Common myeloid progenitor, CD34-positive (primary cell): ENCODE measurements at regions not wholly inside any gene's neighbourhood (a gene's known extent, or its start where the extent isn't known, plus 50 kb on each side); places are given as distances from the start of the nearest gene placed in this dataset.
"Not testable (repeated sequence)": the region's sequence is repeated elsewhere in the genome, so short reads cannot be mapped to it uniquely, and the experiment has no call there.

ENCODE experiments used
- CTCF ChIA-PET: fragments of 350-600 bp; sonication (Branson Sonifier 250); formaldehyde crosslinking; loops from one replicate; lab custom pipeline; 2021; ENCODE audit warnings: antibody characterized with exemption; lab: Charles Lee
- POLR2A ChIA-PET: fragments of 350-600 bp; sonication (Branson Sonifier 250); formaldehyde crosslinking; loops from one replicate; lab custom pipeline; 2021; ENCODE audit warnings: antibody characterized with exemption; lab: Charles Lee
- DNase-seq, 3 donors: peaks; one replicate each; pipeline versions ENCODE4 v3.0.0 to v3.0.0-alpha.2; 2013
- H3K27ac ChIP-seq, 2 experiments: 1 replicate in 1 of 2; 2 replicates in 1 of 2; pipeline ENCODE4 v1.7.0; 2013; ENCODE audit warnings: inconsistent platforms in 2 of 2, low read length in 2 of 2, mild to moderate bottlenecking in 2 of 2, low read depth in 1 of 2, moderate library complexity in 1 of 2; ENCODE audit not compliant: severe bottlenecking in 2 of 2, insufficient read depth in 1 of 2, poor library complexity in 1 of 2
- H3K27me3 ChIP-seq, 5 experiments: replicated peaks in 2 of 5; 1 replicate in 3 of 5; 2 replicates in 2 of 5; pipeline versions ENCODE4 v1.6.1 to v1.7.0; 2013; ENCODE audit warnings: low read length in 4 of 5, mild to moderate bottlenecking in 2 of 5, moderate library complexity in 2 of 5, inconsistent platforms in 1 of 5; ENCODE audit not compliant: insufficient read depth in 5 of 5, control insufficient read depth in 4 of 5
- H3K36me3 ChIP-seq, 4 experiments: 1 replicate in 2 of 4; 2 replicates in 2 of 4; pipeline versions ENCODE4 v1.6.1 to v1.7.0; 2013; ENCODE audit warnings: low read length in 3 of 4, control low read depth in 1 of 4, mild to moderate bottlenecking in 1 of 4; ENCODE audit not compliant: control insufficient read depth in 4 of 4, insufficient read depth in 4 of 4
- H3K4me1 ChIP-seq, 4 experiments: 1 replicate in 3 of 4; 2 replicates in 1 of 4; pipeline versions ENCODE4 v1.6.1 to v1.7.1; 2013; ENCODE audit warnings: low read length in 3 of 4, mild to moderate bottlenecking in 3 of 4, control low read depth in 1 of 4, inconsistent platforms in 1 of 4, moderate library complexity in 1 of 4; ENCODE audit not compliant: control insufficient read depth in 4 of 4, insufficient read depth in 4 of 4; ENCODE audit errors: control extremely low read depth in 1 of 4
- H3K4me3 ChIP-seq, 7 experiments: 1 replicate in 4 of 7; 2 replicates in 3 of 7; pipeline versions ENCODE4 v1.5.1 to v1.7.0; 2013; ENCODE audit warnings: mild to moderate bottlenecking in 7 of 7, low read length in 6 of 7, moderate library complexity in 6 of 7, inconsistent platforms in 2 of 7, low read depth in 2 of 7, control low read depth in 1 of 7; ENCODE audit not compliant: insufficient read depth in 4 of 7, control insufficient read depth in 1 of 7; ENCODE audit errors: extremely low read depth in 1 of 7
- H3K9me3 ChIP-seq, 5 experiments: 1 replicate in 4 of 5; 2 replicates in 1 of 5; pipeline versions ENCODE4 v1.6.1 to v1.7.1; 2013; ENCODE audit warnings: low read length in 4 of 5, mild to moderate bottlenecking in 2 of 5, inconsistent platforms in 1 of 5, low read depth in 1 of 5, moderate library complexity in 1 of 5; ENCODE audit not compliant: control insufficient read depth in 4 of 5, insufficient read depth in 2 of 5; ENCODE audit errors: control extremely low read depth in 1 of 5
- WGBS: methylation state at CpG from one replicate; pipeline ENCODE4 v1.1.5; 2013; ENCODE audit not compliant: insufficient coverage; 5-methylcytosine and 5-hydroxymethylcytosine counted together

- 95% methylated on average over 2 of the region's 2 CpGs for WGBS
- H3K27me3 ChIP-seq = peaks cover 0 to 2% (median 0%) of the 10 kb centered on the region in 5 experiments
- no peaks in the 10 kb centered on the region for H3K4me1 ChIP-seq
- no peaks in the 10 kb centered on the region for H3K9me3 ChIP-seq
- POLR2A ChIA-PET = no interaction called here
- no peak for DNase-seq
- CTCF ChIA-PET = interaction anchor here (1.0 to 2.1 kb wide), 4 partner anchors 8 to 527 kb away, joined by 3 to 6 read pairs (median 4); no protein-coding TSS in a partner anchor
- H3K4me3 ChIP-seq = no peak overlapping the region
- H3K36me3 ChIP-seq = no peaks in the 10 kb centered on the region
- H3K27ac ChIP-seq = no peak overlapping the region
Measured at GRCh38 chr10:111599943-111600342, 523.1 kb downstream of the ADRA2A start.

- Histone ChIP-seq H3K27ac (no peak overlapping the region), H3K4me1 (no peaks in the 10 kb centered on the region), H3K4me3 (no peak overlapping the region), H3K36me3 (no peaks in the 10 kb centered on the region), H3K9me3 (no peaks in the 10 kb centered on the region), H3K27me3 (peaks cover 0 to 2% (median 0%) of the 10 kb centered on the region in 5 experiments)
- 100% methylated on average over 2 of the region's 3 CpGs for WGBS
- ChIA-PET POLR2A (no interaction called here), CTCF (no interaction called here)
- no peak for DNase-seq
Measured at GRCh38 chr10:111600772-111601171, 523.9 kb downstream of the ADRA2A start.

GRCh38 chr10:111612273-111612672, 535.4 kb downstream of the ADRA2A start:
- no peak for DNase-seq
- Histone ChIP-seq H3K27ac (no peak overlapping the region), H3K4me1 (no peaks in the 10 kb centered on the region), H3K27me3 (no peaks in the 10 kb centered on the region), H3K4me3 (no peak overlapping the region), H3K9me3 (no peaks in the 10 kb centered on the region), H3K36me3 (no peaks in the 10 kb centered on the region)
- ChIA-PET CTCF (no interaction called here), POLR2A (no interaction called here)
- WGBS = no CpG with 5 or more reads among the region's 1 CpG

GRCh38 chr10:111634191-111634590, 549.4 kb downstream of the GPAM start:
- Histone ChIP-seq H3K4me1 (no peaks in the 10 kb centered on the region), H3K4me3 (no peak overlapping the region), H3K36me3 (no peaks in the 10 kb centered on the region), H3K27me3 (no peaks in the 10 kb centered on the region), H3K27ac (no peak overlapping the region), H3K9me3 (peaks cover 0 to 2% (median 0%) of the 10 kb centered on the region in 5 experiments)
- WGBS = 96% methylated on average over 3 of the region's 3 CpGs
- POLR2A ChIA-PET = no interaction called here
- no peak for DNase-seq
- CTCF ChIA-PET = no interaction called here

GRCh38 chr10:111646021-111646420, 537.5 kb downstream of the GPAM start:
- H3K27ac ChIP-seq = no peak overlapping the region
- WGBS = no CpG with 5 or more reads among the region's 2 CpGs
- ChIA-PET CTCF (interaction anchor here (1.0 kb wide), 1 partner anchor 10 kb away, joined by 3 read pairs; no protein-coding TSS in a partner anchor), POLR2A (no interaction called here)
- no peaks in the 10 kb centered on the region for H3K4me1 ChIP-seq
- no peak for DNase-seq
- no peaks in the 10 kb centered on the region for H3K36me3 ChIP-seq
- H3K9me3 ChIP-seq = peaks cover 0 to 7% (median 3%) of the 10 kb centered on the region in 5 experiments
- H3K4me3 ChIP-seq = no peak overlapping the region
- H3K27me3 ChIP-seq = no peaks in the 10 kb centered on the region

- Histone ChIP-seq H3K36me3 (no peaks in the 10 kb centered on the region), H3K9me3 (peaks cover 0 to 7% (median 3%) of the 10 kb centered on the region in 5 experiments), H3K27me3 (no peaks in the 10 kb centered on the region), H3K27ac (no peak overlapping the region), H3K4me3 (no peak overlapping the region), H3K4me1 (no peaks in the 10 kb centered on the region)
- POLR2A ChIA-PET = no interaction called here
- no peak for DNase-seq
- CTCF ChIA-PET = no interaction called here
- WGBS = 100% methylated on average over 2 of the region's 2 CpGs
Measured at GRCh38 chr10:111648046-111648445, 535.5 kb downstream of the GPAM start.

- H3K4me1 ChIP-seq, DNase-seq, H3K27ac ChIP-seq, H3K4me3 ChIP-seq, H3K27me3 ChIP-seq, H3K36me3 ChIP-seq, CTCF ChIA-PET, H3K9me3 ChIP-seq, POLR2A ChIA-PET: not testable (repeated sequence)
- 94% methylated on average over 1 of the region's 1 CpG for WGBS
Measured at GRCh38 chr10:111649080-111649479, 534.5 kb downstream of the GPAM start.
